Activated naive CD8-positive, alpha-beta T cell treated with anti-CD3 and anti-CD28 coated beads, Interleukin-2, amount 50 U/mL, for 24 hours (primary cell): ENCODE measurements at regions not wholly inside any gene's neighbourhood (a gene's known extent, or its start where the extent isn't known, plus 50 kb on each side); places are given as distances from the start of the nearest gene placed in this dataset.
"Not testable (repeated sequence)": the region's sequence is repeated elsewhere in the genome, so short reads cannot be mapped to it uniquely, and the experiment has no call there.

Experiments used
- ATAC-seq: fragments of 150-1000 bp; cut with Tn5 transposase; one replicate; pipeline ENCODE4 v1.10.0; 2021
- DNase-seq: peaks from one replicate; pipeline ENCODE4 v3.0.0; 2021
- H3K27ac Mint-ChIP-seq: one replicate; pipeline ENCODE4 v1.8.0; 2021; ENCODE audit warnings: mild to moderate bottlenecking, mixed read lengths
- H3K27me3 Mint-ChIP-seq: one replicate; pipeline ENCODE4 v1.8.0; 2021; ENCODE audit warnings: mixed read lengths
- H3K36me3 Mint-ChIP-seq: one replicate; pipeline ENCODE4 v1.8.0; 2021; ENCODE audit warnings: low read depth, mixed read lengths
- H3K4me1 Mint-ChIP-seq: one replicate; pipeline ENCODE4 v1.8.0; 2021; ENCODE audit warnings: mixed read lengths
- H3K4me3 Mint-ChIP-seq: one replicate; pipeline ENCODE4 v1.8.0; 2021; ENCODE audit warnings: mild to moderate bottlenecking, moderate library complexity, mixed read lengths
- H3K9me3 Mint-ChIP-seq: one replicate; pipeline ENCODE4 v1.8.0; 2021; ENCODE audit warnings: mixed read lengths

- no peak overlapping the region for H3K27ac Mint-ChIP-seq
- H3K4me3 Mint-ChIP-seq = no peak overlapping the region
- no peaks in the 10 kb centered on the region for H3K36me3 Mint-ChIP-seq
- no peak for DNase-seq
- ATAC-seq = no peak
- H3K27me3 Mint-ChIP-seq = no peaks in the 10 kb centered on the region
- H3K9me3 Mint-ChIP-seq = no peaks in the 10 kb centered on the region
- no peaks in the 10 kb centered on the region for H3K4me1 Mint-ChIP-seq
Measured at GRCh38 chr1:228945885-228946284, 210.6 kb downstream of the RHOU start.

- ATAC-seq, H3K4me1 Mint-ChIP-seq: not testable (repeated sequence)
Measured at GRCh38 chr1:228949617-228950016, 214.3 kb downstream of the RHOU start.

GRCh38 chr1:228953207-228953606 is 217.9 kb downstream of the RHOU start:
- Mint-ChIP-seq H3K9me3 (no peaks in the 10 kb centered on the region), H3K4me1 (no peaks in the 10 kb centered on the region), H3K4me3 (no peak overlapping the region), H3K27ac (no peak overlapping the region), H3K36me3 (no peaks in the 10 kb centered on the region), H3K27me3 (no peaks in the 10 kb centered on the region)
- DNase-seq = no peak
- ATAC-seq = no peak

More at GRCh38 chr1:228949617-228950016, 214.3 kb downstream of the RHOU start:
- not testable (repeated sequence) for H3K27me3 Mint-ChIP-seq, DNase-seq, H3K9me3 Mint-ChIP-seq, H3K4me3 Mint-ChIP-seq, H3K27ac Mint-ChIP-seq, H3K36me3 Mint-ChIP-seq

GRCh38 chr1:228953808-228954207 is 218.5 kb downstream of the RHOU start:
- not testable (repeated sequence) for H3K9me3 Mint-ChIP-seq, ATAC-seq, DNase-seq, H3K36me3 Mint-ChIP-seq, H3K27ac Mint-ChIP-seq, H3K4me3 Mint-ChIP-seq, H3K27me3 Mint-ChIP-seq, H3K4me1 Mint-ChIP-seq

- Mint-ChIP-seq H3K4me1 (no peaks in the 10 kb centered on the region), H3K4me3 (no peak overlapping the region), H3K36me3 (no peaks in the 10 kb centered on the region), H3K27me3 (no peaks in the 10 kb centered on the region), H3K9me3 (no peaks in the 10 kb centered on the region), H3K27ac (no peak overlapping the region)
- ATAC-seq (no peak), DNase-seq (no peak)
Measured at GRCh38 chr1:228955691-228956090, 220.4 kb downstream of the RHOU start.

GRCh38 chr1:228956864-228957263 is 221.6 kb downstream of the RHOU start:
- no peak overlapping the region for H3K27ac Mint-ChIP-seq
- H3K9me3 Mint-ChIP-seq = no peaks in the 10 kb centered on the region
- H3K36me3 Mint-ChIP-seq = no peaks in the 10 kb centered on the region
- H3K4me3 Mint-ChIP-seq = no peak overlapping the region
- DNase-seq (no peak), ATAC-seq (no peak)
- H3K27me3 Mint-ChIP-seq = no peaks in the 10 kb centered on the region
- H3K4me1 Mint-ChIP-seq = no peaks in the 10 kb centered on the region

- Mint-ChIP-seq H3K27ac (no peak overlapping the region), H3K27me3 (no peaks in the 10 kb centered on the region), H3K4me3 (no peak overlapping the region), H3K4me1 (no peaks in the 10 kb centered on the region), H3K9me3 (no peaks in the 10 kb centered on the region), H3K36me3 (no peaks in the 10 kb centered on the region)
- ATAC-seq (no peak), DNase-seq (no peak)
Measured at GRCh38 chr1:228957535-228957934, 222.3 kb downstream of the RHOU start.

GRCh38 chr1:228958121-228958520 is 222.8 kb downstream of the RHOU start:
- DNase-seq (no peak), ATAC-seq (no peak)
- Mint-ChIP-seq H3K9me3 (no peaks in the 10 kb centered on the region), H3K27ac (no peak overlapping the region), H3K4me1 (no peaks in the 10 kb centered on the region), H3K4me3 (no peak overlapping the region), H3K36me3 (no peaks in the 10 kb centered on the region), H3K27me3 (no peaks in the 10 kb centered on the region)

- ATAC-seq (no peak), DNase-seq (no peak)
- Mint-ChIP-seq H3K9me3 (no peaks in the 10 kb centered on the region), H3K4me1 (no peaks in the 10 kb centered on the region), H3K36me3 (no peaks in the 10 kb centered on the region), H3K4me3 (no peak overlapping the region), H3K27me3 (no peaks in the 10 kb centered on the region), H3K27ac (no peak overlapping the region)
Measured at GRCh38 chr1:228958741-228959140, 223.5 kb downstream of the RHOU start.

GRCh38 chr1:228960705-228961104 is 225.4 kb downstream of the RHOU start:
- Mint-ChIP-seq H3K27ac (no peak overlapping the region), H3K4me3 (no peak overlapping the region), H3K4me1 (no peaks in the 10 kb centered on the region), H3K9me3 (no peaks in the 10 kb centered on the region), H3K36me3 (no peaks in the 10 kb centered on the region), H3K27me3 (no peaks in the 10 kb centered on the region)
- ATAC-seq (no peak), DNase-seq (no peak)

- Mint-ChIP-seq H3K4me1 (no peaks in the 10 kb centered on the region), H3K36me3 (no peaks in the 10 kb centered on the region), H3K27ac (no peak overlapping the region), H3K4me3 (no peak overlapping the region), H3K9me3 (no peaks in the 10 kb centered on the region), H3K27me3 (no peaks in the 10 kb centered on the region)
- DNase-seq = no peak
- ATAC-seq = no peak
Measured at GRCh38 chr1:228961511-228961910, 226.2 kb downstream of the RHOU start.

- Mint-ChIP-seq H3K4me1 (no peaks in the 10 kb centered on the region), H3K27ac (no peak overlapping the region), H3K27me3 (no peaks in the 10 kb centered on the region), H3K36me3 (no peaks in the 10 kb centered on the region), H3K4me3 (no peak overlapping the region), H3K9me3 (no peaks in the 10 kb centered on the region)
- ATAC-seq = no peak
- DNase-seq = no peak
Measured at GRCh38 chr1:228963795-228964177, 228.5 kb downstream of the RHOU start.

- Mint-ChIP-seq H3K27me3 (no peaks in the 10 kb centered on the region), H3K4me3 (no peak overlapping the region), H3K36me3 (no peaks in the 10 kb centered on the region), H3K4me1 (no peaks in the 10 kb centered on the region), H3K27ac (no peak overlapping the region), H3K9me3 (no peaks in the 10 kb centered on the region)
- DNase-seq = no peak
- no peak for ATAC-seq
Measured at GRCh38 chr1:228964178-228965089, 229.2 kb downstream of the RHOU start.

GRCh38 chr1:228968891-228969606 is 233.8 kb downstream of the RHOU start:
- Mint-ChIP-seq H3K36me3 (no peaks in the 10 kb centered on the region), H3K9me3 (no peaks in the 10 kb centered on the region), H3K4me3 (no peak overlapping the region), H3K27ac (no peak overlapping the region), H3K4me1 (no peaks in the 10 kb centered on the region), H3K27me3 (no peaks in the 10 kb centered on the region)
- ATAC-seq (no peak), DNase-seq (no peak)
